Neuron (in vitro differentiated cells): ENCODE measurements at regions not wholly inside any gene's neighbourhood (a gene's known extent, or its start where the extent isn't known, plus 50 kb on each side); places are given as distances from the start of the nearest gene placed in this dataset.

Experiments used
- H2AFZ ChIP-seq: one replicate; pipeline ENCODE4 v1.6.1; 2013; ENCODE audit warnings: low read depth, mild to moderate bottlenecking, inconsistent platforms, low read length, moderate library complexity
- H3K27me3 ChIP-seq: one replicate; pipeline ENCODE4 v1.6.1; 2013; ENCODE audit warnings: low read length; ENCODE audit not compliant: insufficient read depth
- H3K36me3 ChIP-seq: one replicate; pipeline ENCODE4 v1.6.1; 2013; ENCODE audit warnings: low read length; ENCODE audit not compliant: insufficient read depth
- H3K4me1 ChIP-seq: one replicate; pipeline ENCODE4 v1.6.1; 2013; ENCODE audit warnings: low read length; ENCODE audit not compliant: insufficient read depth
- H3K4me3 ChIP-seq: 2 replicates; pipeline ENCODE4 v1.5.1; 2013; ENCODE audit warnings: mild to moderate bottlenecking, low read length, moderate library complexity
- H3K9me3 ChIP-seq: one replicate; pipeline ENCODE4 v1.6.1; 2013; ENCODE audit warnings: low read length

DNA sequence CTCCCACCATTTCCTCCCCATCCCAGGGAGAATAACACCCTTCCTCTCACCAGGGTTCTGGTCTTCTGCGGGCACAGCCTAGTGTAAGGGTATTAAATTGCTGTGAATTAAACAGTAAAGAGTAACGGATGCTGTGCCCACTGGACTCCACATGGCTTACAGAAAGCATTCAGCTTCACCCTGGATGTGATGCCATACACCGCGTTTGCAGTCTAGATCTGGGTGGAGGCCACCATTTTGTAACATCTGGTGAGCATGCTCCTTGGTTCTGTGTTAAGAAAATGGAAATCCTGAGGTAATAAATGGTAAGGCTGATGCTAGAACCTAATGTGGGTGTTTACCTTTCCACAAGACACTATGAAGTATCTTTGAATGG, 331.8 kb upstream of the B3GAT1 start:
- H3K4me3 ChIP-seq = no peak overlapping the region
- no peaks in the 10 kb centered on the region for H3K4me1 ChIP-seq
- H3K36me3 ChIP-seq = no peaks in the 10 kb centered on the region
- H2AFZ ChIP-seq = no peak overlapping the region
- no peaks in the 10 kb centered on the region for H3K9me3 ChIP-seq
- no peaks in the 10 kb centered on the region for H3K27me3 ChIP-seq

DNA sequence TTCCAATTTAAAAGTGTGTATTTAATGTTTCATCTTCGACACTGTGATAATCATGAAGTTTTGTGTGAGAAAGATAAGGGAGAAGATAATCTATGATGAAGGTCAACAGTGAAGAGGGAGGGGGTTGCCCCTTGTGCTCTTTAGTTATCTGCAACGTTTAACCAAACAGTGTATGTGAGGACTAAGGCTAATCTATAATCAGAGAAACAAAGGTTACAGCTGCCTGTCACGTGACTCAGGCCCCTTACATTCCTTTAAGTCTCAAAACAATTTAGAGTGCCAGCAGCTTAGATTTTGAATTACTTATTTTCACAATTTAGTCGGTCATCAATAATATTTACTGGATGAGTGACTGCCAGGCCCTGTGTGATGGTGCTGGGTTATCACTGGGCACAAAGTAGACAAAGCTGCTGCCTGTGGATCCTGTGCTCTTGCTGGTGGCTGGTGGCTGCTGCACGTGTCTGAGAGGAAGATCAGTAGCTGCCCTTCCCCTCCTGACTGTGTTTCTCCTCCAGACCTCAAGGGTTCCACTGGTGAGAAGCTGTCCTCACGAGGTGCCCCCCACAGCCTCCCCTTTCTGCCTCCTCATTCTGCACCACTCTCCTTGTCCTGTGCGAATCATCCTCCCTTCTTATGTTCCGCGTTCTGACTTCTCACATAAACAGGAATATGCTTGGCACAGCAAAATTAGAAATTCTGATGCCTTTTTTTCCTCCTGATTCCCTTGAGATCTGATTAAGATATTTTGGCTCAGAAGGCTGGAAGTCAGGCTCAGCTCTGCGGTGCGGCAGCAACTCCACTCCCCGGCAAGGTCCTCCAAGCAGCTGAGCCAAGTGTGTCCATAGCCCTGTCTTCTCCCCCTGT, 331.1 kb upstream of the B3GAT1 start:
- H3K4me3 ChIP-seq = no peak overlapping the region
- no peaks in the 10 kb centered on the region for H3K36me3 ChIP-seq
- no peak overlapping the region for H2AFZ ChIP-seq
- H3K27me3 ChIP-seq = no peaks in the 10 kb centered on the region
- H3K4me1 ChIP-seq = no peaks in the 10 kb centered on the region
- no peaks in the 10 kb centered on the region for H3K9me3 ChIP-seq

DNA sequence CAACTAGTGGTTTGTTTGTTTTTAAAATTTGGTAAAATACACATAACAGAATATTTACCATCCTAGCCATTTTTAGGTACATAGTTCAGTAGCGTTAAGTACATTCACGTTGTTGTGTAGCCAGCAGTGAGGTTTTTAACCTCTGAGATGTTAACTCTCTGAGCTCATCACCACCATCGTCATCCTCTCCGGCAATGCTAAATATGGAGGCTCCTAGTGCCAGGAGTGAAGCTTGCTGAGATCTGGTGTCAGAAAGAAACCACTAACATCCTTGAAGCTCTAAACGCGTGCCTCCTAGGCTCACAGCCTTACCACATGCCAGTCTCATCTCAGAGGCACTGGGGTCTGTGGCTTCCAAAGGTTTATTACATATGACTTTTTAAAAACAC, 330.2 kb upstream of the B3GAT1 start:
- H3K4me3 ChIP-seq = no peak overlapping the region
- H3K4me1 ChIP-seq = no peaks in the 10 kb centered on the region
- H2AFZ ChIP-seq = no peak overlapping the region
- H3K27me3 ChIP-seq = no peaks in the 10 kb centered on the region
- H3K36me3 ChIP-seq = no peaks in the 10 kb centered on the region
- H3K9me3 ChIP-seq = no peaks in the 10 kb centered on the region

DNA sequence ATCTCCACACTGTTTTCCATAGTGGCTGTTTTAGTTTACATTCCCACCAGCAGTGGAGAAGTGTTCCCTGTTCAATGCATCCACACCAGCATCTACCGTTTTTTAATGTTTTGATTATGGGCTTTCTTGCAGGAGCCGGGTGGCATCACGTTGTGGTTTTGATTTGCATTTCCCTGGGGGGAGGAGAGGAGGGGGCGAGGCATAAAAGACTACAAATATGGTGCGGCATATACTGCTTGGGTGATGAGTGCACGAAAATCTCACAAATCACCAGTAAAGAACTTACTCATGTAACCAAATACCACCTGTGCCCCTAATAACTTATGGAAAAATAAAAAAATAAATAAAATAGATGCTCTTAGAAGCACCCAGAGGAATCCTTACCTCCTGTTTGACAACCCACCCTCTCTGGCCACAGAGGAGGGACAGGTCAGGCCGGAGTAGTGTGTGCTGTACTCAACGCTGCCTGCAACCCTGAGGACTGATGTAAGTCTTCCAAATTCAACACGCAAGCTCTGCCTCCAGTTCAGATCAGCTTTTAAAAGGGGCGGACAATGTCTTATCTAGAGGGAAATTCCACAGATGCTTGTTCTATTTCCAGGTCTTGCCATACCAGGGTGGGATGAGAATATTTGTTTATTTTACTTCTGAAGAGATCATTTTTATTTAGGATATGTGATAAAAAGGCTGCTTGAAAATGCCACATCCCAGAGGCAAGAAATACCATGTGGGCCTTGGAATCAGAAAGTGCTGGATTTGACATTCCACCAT, 329.6 kb upstream of the B3GAT1 start:
- H3K4me3 ChIP-seq = no peak overlapping the region
- H2AFZ ChIP-seq = no peak overlapping the region
- no peaks in the 10 kb centered on the region for H3K27me3 ChIP-seq
- H3K36me3 ChIP-seq = no peaks in the 10 kb centered on the region
- H3K9me3 ChIP-seq = no peaks in the 10 kb centered on the region
- H3K4me1 ChIP-seq = no peaks in the 10 kb centered on the region

DNA sequence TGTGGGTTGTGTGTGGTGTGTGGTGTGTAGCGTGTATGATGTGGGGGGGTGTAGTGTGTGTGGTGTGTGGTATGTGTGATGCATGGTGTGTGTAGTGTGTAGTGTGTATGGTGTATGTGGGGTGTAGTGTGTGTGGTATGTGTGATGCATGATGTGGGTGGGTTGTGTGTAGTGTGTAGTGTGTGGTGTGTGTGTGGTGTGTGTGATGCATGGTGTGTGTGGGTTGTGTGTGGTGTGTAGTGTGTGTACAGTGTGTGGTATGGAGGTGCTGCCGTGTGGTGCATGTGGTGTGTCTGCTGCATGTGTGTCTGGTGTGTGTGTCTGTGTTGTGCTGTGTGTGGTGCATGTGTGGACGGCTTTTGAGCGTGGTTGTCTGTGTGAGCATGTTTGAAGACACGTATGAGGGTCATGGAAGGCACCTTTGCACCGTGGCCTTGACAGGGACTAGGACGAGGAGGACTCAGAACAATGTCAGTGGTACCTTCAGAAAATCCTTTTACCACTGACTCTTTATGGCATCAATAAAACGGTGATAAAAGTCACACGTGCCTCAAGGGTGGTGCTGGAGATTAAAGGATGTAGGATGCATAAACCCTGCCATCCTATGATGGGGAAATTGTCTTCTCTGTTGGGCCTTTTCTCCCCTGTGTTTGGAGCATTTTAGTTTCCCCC, 328.7 kb upstream of the B3GAT1 start:
- no peak overlapping the region for H2AFZ ChIP-seq
- no peaks in the 10 kb centered on the region for H3K4me1 ChIP-seq
- H3K9me3 ChIP-seq = no peaks in the 10 kb centered on the region
- H3K27me3 ChIP-seq = no peaks in the 10 kb centered on the region
- H3K4me3 ChIP-seq = no peak overlapping the region
- H3K36me3 ChIP-seq = no peaks in the 10 kb centered on the region

DNA sequence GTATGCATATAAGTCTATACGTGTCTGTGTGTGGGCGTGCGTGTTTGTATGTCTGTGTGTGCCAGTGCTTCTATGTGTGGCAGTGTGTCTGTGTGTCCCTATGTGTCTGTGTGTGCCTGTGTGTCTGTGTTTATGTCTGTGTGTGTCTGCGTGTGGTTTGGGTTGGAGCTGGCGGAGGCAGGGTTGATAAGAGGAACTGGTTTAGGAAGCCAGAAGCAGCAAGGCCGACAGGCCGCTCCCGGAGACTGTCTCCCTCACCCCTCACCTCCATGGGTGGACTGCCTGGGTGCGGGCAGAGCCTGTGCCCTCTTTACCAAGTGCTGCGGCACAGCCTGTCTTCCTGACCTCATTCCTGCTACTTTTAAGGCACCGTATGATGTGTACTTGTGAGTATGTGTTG, 327.1 kb upstream of the B3GAT1 start:
- no peaks in the 10 kb centered on the region for H3K9me3 ChIP-seq
- H3K4me1 ChIP-seq = no peaks in the 10 kb centered on the region
- H3K27me3 ChIP-seq = no peaks in the 10 kb centered on the region
- no peak overlapping the region for H2AFZ ChIP-seq
- H3K36me3 ChIP-seq = no peaks in the 10 kb centered on the region
- no peak overlapping the region for H3K4me3 ChIP-seq

DNA sequence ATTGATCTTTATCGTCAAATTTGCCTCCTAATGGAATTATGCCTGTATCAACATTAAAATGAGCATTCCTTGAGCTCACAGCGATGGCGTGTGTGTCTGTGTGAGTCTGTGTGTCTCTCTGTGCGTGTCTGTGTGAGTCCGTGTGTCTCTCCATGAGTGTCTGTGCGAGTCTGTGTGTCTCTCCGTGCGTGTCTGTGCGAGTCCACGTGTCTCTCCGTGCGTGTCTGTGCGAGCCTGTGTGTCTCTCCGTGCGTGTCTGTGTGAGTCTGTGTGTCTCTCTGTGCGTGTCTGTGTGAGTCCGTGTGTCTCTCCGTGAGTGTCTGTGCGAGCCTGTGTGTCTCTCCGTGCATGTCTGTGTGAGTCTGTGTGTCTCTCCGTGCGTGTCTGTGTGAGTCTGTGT, 326.5 kb upstream of the B3GAT1 start:
- H3K4me1 ChIP-seq = no peaks in the 10 kb centered on the region
- no peak overlapping the region for H2AFZ ChIP-seq
- no peaks in the 10 kb centered on the region for H3K9me3 ChIP-seq
- H3K4me3 ChIP-seq = no peak overlapping the region
- no peaks in the 10 kb centered on the region for H3K36me3 ChIP-seq
- H3K27me3 ChIP-seq = no peaks in the 10 kb centered on the region

DNA sequence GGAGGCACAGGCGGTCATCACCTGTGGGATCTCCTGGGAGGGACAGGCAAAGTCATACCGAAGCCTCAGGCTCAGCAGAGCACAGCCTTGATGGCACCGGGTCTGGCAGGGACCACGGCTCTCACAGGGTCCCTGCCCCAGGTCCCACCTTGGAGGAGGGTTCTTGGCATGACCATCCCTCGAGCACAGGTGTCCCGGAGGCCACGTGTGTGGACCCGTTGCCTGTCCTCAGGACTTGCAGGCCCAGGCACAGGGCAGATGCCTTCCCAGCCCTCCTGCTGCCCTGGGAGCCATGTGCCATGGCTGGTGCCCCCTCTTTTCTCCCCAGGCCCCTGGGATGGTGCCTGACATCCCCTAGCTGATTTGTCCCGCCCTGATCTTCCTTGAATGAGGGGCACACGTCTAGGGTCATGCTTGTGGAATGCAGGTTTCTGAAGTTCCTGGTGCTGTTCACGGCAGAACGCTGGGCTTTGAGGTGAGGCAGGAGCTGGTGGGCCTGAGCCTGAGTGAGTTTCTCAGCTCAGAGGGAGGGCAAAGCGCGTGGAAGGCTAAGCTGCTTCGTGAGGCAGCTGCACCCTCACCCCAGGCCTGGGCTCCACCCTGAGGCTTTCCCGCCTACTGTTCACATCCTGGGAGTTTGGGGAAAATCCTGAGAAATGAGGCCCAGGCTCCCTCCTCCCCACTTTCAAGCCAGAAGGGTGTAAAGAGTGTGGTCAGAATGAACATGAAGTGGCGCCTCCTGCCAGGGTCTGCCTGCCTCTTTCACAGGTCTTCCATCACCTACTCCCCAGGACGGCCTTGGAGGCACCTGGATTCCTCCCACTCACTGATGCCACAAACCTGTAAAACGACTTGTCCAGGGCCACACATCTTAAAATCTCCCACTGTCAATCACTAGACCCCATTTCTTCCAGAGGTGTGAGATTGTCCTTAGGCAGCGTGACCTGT, 325.8 kb upstream of the B3GAT1 start:
- no peaks in the 10 kb centered on the region for H3K4me1 ChIP-seq
- no peaks in the 10 kb centered on the region for H3K27me3 ChIP-seq
- H3K4me3 ChIP-seq = no peak overlapping the region
- no peaks in the 10 kb centered on the region for H3K9me3 ChIP-seq
- H3K36me3 ChIP-seq = no peaks in the 10 kb centered on the region
- no peak overlapping the region for H2AFZ ChIP-seq

DNA sequence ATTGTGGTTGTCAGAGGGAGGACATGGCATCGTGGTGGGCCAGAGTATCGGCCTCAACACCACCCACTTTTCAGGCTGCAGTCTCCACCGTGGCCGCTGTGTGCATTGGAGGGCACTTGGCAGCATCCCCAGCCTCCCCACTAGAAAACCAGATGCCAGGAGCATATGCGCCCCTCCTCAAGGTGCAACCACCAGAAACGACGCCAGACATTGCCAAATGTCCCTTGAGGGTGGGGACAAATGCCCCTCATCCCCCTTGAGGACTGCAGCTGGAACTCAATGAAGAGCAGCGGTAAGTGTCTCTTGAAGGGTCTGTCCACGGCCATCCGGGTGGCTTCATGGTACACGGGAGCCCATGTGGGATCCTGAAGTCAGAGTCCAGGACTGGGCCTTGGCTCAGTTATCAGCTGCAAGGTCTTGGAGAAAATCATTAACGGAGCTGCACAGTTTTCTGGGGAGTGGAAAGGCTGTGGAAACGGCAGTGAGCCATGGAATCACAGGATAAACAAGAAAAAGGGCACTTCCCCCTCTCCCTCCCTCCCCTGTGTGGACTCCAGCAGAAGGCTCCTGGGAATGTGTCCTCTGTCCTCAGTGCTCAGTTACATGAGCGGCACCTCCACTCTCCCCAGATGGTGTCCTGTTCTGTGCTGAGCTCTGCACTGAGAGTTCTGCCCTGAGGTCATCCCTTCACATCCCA, 324.4 kb upstream of the B3GAT1 start:
- H2AFZ ChIP-seq = no peak overlapping the region
- H3K9me3 ChIP-seq = no peaks in the 10 kb centered on the region
- no peaks in the 10 kb centered on the region for H3K27me3 ChIP-seq
- no peaks in the 10 kb centered on the region for H3K36me3 ChIP-seq
- no peak overlapping the region for H3K4me3 ChIP-seq
- H3K4me1 ChIP-seq = peaks cover 6% of the 10 kb centered on the region

DNA sequence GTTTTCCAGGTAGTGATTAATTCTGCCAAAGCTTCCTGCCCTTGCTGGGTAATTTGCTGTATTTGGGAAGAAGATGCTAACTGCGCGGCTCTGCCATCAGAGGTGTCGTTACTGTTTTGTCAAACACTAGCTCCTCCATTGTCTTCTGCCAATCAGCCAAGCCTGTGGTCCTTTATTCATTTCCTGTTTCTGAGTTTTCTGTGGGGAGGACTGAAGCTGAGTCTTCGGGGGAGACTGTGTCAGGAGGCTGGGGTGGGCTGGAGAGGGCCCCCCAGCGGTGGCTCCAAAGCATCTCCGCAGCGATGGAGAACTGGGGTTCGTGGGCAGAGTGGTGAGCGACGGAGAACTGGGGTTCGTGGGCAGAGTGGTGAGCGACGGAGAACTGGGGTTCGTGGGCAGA, 322.9 kb upstream of the B3GAT1 start:
- H3K36me3 ChIP-seq = no peaks in the 10 kb centered on the region
- no peak overlapping the region for H2AFZ ChIP-seq
- peaks cover 13% of the 10 kb centered on the region for H3K4me1 ChIP-seq
- no peaks in the 10 kb centered on the region for H3K27me3 ChIP-seq
- H3K9me3 ChIP-seq = no peaks in the 10 kb centered on the region
- H3K4me3 ChIP-seq = no peak overlapping the region

DNA sequence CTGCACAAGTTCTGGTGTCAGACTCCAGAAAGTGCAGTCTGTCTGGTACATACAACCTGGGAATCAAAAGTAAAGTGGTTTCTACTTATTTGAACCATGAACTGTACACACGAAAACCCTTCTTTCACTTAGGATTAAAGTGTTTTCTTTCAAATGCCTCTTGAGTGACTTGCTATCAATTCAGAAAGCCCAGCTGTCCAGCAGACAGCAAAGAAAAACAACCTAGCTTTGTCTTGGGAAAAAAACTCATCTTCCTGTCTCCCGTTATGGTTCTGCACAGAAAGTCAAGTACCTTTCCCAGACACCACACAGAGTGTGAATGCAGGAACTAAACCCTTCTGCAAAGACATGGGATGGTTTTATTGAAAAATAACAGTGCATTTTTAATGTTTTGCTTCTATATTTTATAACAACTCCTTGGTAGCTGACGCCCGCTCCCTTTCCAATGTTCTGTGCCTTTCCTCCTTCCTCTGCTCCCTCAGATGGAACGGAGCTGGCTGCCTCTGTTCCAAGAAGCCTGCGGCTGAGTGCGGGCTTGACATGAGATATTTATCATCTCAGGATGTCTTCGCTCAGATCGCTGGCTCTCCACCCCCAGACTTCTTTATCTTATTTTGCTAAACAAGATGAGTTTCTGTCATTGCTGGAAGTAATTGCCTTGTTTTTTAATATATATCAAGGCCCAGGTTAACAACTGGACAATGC, 322.3 kb upstream of the B3GAT1 start:
- Histone ChIP-seq H3K9me3 (no peaks in the 10 kb centered on the region), H2AFZ (no peak overlapping the region), H3K27me3 (no peaks in the 10 kb centered on the region), H3K36me3 (no peaks in the 10 kb centered on the region), H3K4me3 (no peak overlapping the region), H3K4me1 (peaks cover 13% of the 10 kb centered on the region)

DNA sequence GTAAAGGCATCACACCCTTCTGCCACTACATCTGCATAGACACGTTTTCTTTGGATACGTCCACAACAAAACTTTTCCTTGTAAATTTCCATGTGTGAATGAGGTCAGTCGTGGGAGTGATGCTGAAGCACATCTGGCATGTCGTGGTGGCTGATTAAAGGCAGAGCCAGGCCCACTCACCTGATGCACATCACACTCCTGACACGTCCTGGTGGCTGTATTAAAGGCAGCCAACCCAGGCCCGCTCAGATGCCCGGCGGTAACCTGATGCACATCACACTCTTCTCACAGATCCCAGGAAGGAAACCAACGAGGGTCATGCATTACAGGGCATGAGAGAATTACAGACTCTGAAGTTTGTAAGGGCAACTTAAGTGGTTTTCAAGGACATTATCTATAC, 321.6 kb upstream of the B3GAT1 start:
- H2AFZ ChIP-seq = no peak overlapping the region
- peaks cover 13% of the 10 kb centered on the region for H3K4me1 ChIP-seq
- H3K4me3 ChIP-seq = no peak overlapping the region

More for the DNA sequence above, 321.6 kb upstream of the B3GAT1 start:
- Histone ChIP-seq H3K36me3 (no peaks in the 10 kb centered on the region), H3K9me3 (no peaks in the 10 kb centered on the region), H3K27me3 (no peaks in the 10 kb centered on the region)
